B cell (primary cell): ENCODE measurements at regions not wholly inside any gene's neighbourhood (a gene's known extent, or its start where the extent isn't known, plus 50 kb on each side); places are given as distances from the start of the nearest gene placed in this dataset.

Source experiments
- ATAC-seq: fragments of 200-7000 bp; cut with Tn5 transposase; one replicate; pipeline ENCODE4 v1.10.0; 2021; ENCODE audit warnings: low read depth, mild to moderate bottlenecking, moderate number of reproducible peaks, moderate library complexity
- CTCF ChIA-PET: fragments of 350-600 bp; sonication (Branson Sonifier 250); formaldehyde crosslinking; loops from one replicate; lab custom pipeline; 2021; ENCODE audit warnings: antibody characterized with exemption, inconsistent platforms; lab: Charles Lee
- POLR2A ChIA-PET: fragments of 350-600 bp; sonication (Branson Sonifier 250); formaldehyde crosslinking; loops from one replicate; lab custom pipeline; 2021; ENCODE audit warnings: antibody characterized with exemption; lab: Charles Lee
- DNase-seq: peaks from one replicate; pipeline ENCODE4 v3.0.0; 2013
- H2AFZ ChIP-seq: 2 replicates; pipeline ENCODE4 v1.6.1; 2012; ENCODE audit warnings: mild to moderate bottlenecking, low read depth, low read length; ENCODE audit not compliant: insufficient read depth, poor library complexity, severe bottlenecking
- H3K27ac ChIP-seq, 2 donors: 1 replicate in 1 of 2; 2 replicates in 1 of 2; pipeline ENCODE4 v1.5.1; 2012 to 2013; ENCODE audit warnings: low read length in 2 of 2, mild to moderate bottlenecking in 2 of 2, moderate library complexity in 1 of 2
- H3K27me3 ChIP-seq, 4 experiments: fragments of 200-600 bp in 1 of 4; sonication (generic) in 1 of 4; replicated peaks in 1 of 4; 1 replicate in 2 of 4; 2 replicates in 2 of 4; pipeline versions ENCODE4 v1.6.1 to v1.7.0; 2013 to 2016; ENCODE audit warnings: low read length in 3 of 4, mild to moderate bottlenecking in 2 of 4, mixed read lengths in 1 of 4, moderate library complexity in 1 of 4; ENCODE audit not compliant: insufficient read depth in 4 of 4, control insufficient read depth in 3 of 4; ENCODE audit errors: control extremely low read depth in 1 of 4
- H3K36me3 ChIP-seq, 2 experiments: replicated peaks in 1 of 2; 1 replicate in 1 of 2; 2 replicates in 1 of 2; pipeline versions ENCODE4 v1.6.1 to v1.7.1; 2013; ENCODE audit warnings: low read length in 1 of 2; ENCODE audit not compliant: insufficient read depth in 2 of 2, control insufficient read depth in 1 of 2; ENCODE audit errors: control extremely low read depth in 1 of 2, extremely low read depth in 1 of 2
- H3K4me1 ChIP-seq, 2 donors: fragments of 200-600 bp in 1 of 2; sonication (generic) in 1 of 2; 1 replicate in 1 of 2; 2 replicates in 1 of 2; pipeline versions ENCODE4 v1.5.1 to v1.6.1; 2013 to 2017; ENCODE audit warnings: low read length in 2 of 2; ENCODE audit not compliant: control insufficient read depth in 2 of 2, insufficient read depth in 2 of 2
- H3K4me2 ChIP-seq: replicated peaks from 2 replicates; pipeline ENCODE3; 2012; ENCODE audit warnings: mild to moderate bottlenecking, low read depth, low read length; ENCODE audit not compliant: poor library complexity, severe bottlenecking
- H3K4me3 ChIP-seq, 5 experiments: fragments of 200-600 bp in 1 of 5; sonication (generic) in 1 of 5; 1 replicate in 3 of 5; 2 replicates in 2 of 5; pipeline versions ENCODE4 v1.5.1 to v1.7.0; 2011 to 2016; ENCODE audit warnings: low read length in 4 of 5, mild to moderate bottlenecking in 4 of 5, low read depth in 2 of 5, control low read depth in 1 of 5, moderate library complexity in 1 of 5; ENCODE audit not compliant: insufficient read depth in 1 of 5; ENCODE audit errors: control extremely low read depth in 1 of 5, extremely low read depth in 1 of 5
- H3K79me2 ChIP-seq: fragments of 200-600 bp; sonication (generic); one replicate; pipeline ENCODE4 v1.6.0; 2016; ENCODE audit warnings: low read length; ENCODE audit not compliant: control insufficient read depth, insufficient read depth
- H3K9ac ChIP-seq: fragments of 200-600 bp; sonication (generic); 2 replicates; pipeline ENCODE4 v1.6.1; 2017; ENCODE audit warnings: mild to moderate bottlenecking, low read length, moderate library complexity
- H3K9me3 ChIP-seq, 3 donors: one replicate each; pipeline versions ENCODE4 v1.6.1 to v1.7.1; 2013; ENCODE audit warnings: low read length in 2 of 3; ENCODE audit not compliant: control insufficient read depth in 2 of 3, insufficient read depth in 1 of 3; ENCODE audit errors: control extremely low read depth in 1 of 3
- H4K20me1 ChIP-seq: 2 replicates; pipeline ENCODE4 v1.6.0; 2012; ENCODE audit warnings: mild to moderate bottlenecking, low read length; ENCODE audit not compliant: insufficient read depth, control insufficient read depth, poor library complexity, severe bottlenecking
- H3K27ac Mint-ChIP-seq: one replicate; pipeline ENCODE4 v1.8.0; 2021; ENCODE audit warnings: mixed read lengths
- H3K27me3 Mint-ChIP-seq: one replicate; pipeline ENCODE4 v1.8.0; 2021; ENCODE audit warnings: mixed read lengths
- H3K4me1 Mint-ChIP-seq: one replicate; pipeline ENCODE4 v1.8.0; 2021; ENCODE audit warnings: mixed read lengths
- H3K4me3 Mint-ChIP-seq: one replicate; pipeline ENCODE4 v1.8.0; 2021; ENCODE audit warnings: mixed read lengths
- H3K9me3 Mint-ChIP-seq: one replicate; pipeline ENCODE4 v1.8.0; 2022; ENCODE audit warnings: mixed read lengths; ENCODE audit not compliant: insufficient read depth
- EZH2 ChIP-seq: IDR thresholded peaks from 2 replicates; pipeline ENCODE4 v1.6.1; 2012; ENCODE audit warnings: borderline replicate concordance, low read depth, mild to moderate bottlenecking, moderate library complexity, low read length; ENCODE audit not compliant: insufficient read depth, poor library complexity, severe bottlenecking
- WGBS: methylation state at CpG from one replicate; pipeline ENCODE4 v1.1.5; 2013; ENCODE audit warnings: missing lambda C conversion rate; ENCODE audit not compliant: insufficient coverage; 5-methylcytosine and 5-hydroxymethylcytosine counted together
- intact Hi-C: fragments of 100-400 bp; cut with micrococcal nuclease; formaldehyde crosslinking; loops from one replicate; pipeline ENCODE4 v1.10.0; 2022
- TF ChIP-seq, protein P1 (sequence below): fragments of 200-600 bp; IDR thresholded peaks from one replicate; pipeline ENCODE4 v1.8.0; 2022; ENCODE audit warnings: antibody characterized with exemption, mild to moderate bottlenecking

- Mint-ChIP-seq H3K9me3 (peaks cover 4% of the 10 kb centered on the region), H3K27ac (no peak overlapping the region), H3K4me3 (no peak overlapping the region), H3K4me1 (no peaks in the 10 kb centered on the region), H3K27me3 (no peaks in the 10 kb centered on the region)
- POLR2A ChIA-PET, result no interaction called here
- CTCF ChIA-PET, result no interaction called here
- Histone ChIP-seq H3K9me3 (peaks cover 0 to 3% (median 0%) of the 10 kb centered on the region in 3 donors), H3K4me3 (no peak overlapping the region), H3K79me2 (no peaks in the 10 kb centered on the region), H2AFZ (no peak overlapping the region), H3K36me3 (no peaks in the 10 kb centered on the region), H3K27me3 (no peaks in the 10 kb centered on the region), H3K4me1 (no peaks in the 10 kb centered on the region), H3K4me2 (no peak overlapping the region), H3K9ac (no peak overlapping the region), H3K27ac (no peak overlapping the region), H4K20me1 (no peaks in the 10 kb centered on the region)
- ATAC-seq, result no peak
- intact Hi-C loops, result no loop called here
- no peak for TF ChIP-seq EZH2
- TF ChIP-seq, protein P1, sequence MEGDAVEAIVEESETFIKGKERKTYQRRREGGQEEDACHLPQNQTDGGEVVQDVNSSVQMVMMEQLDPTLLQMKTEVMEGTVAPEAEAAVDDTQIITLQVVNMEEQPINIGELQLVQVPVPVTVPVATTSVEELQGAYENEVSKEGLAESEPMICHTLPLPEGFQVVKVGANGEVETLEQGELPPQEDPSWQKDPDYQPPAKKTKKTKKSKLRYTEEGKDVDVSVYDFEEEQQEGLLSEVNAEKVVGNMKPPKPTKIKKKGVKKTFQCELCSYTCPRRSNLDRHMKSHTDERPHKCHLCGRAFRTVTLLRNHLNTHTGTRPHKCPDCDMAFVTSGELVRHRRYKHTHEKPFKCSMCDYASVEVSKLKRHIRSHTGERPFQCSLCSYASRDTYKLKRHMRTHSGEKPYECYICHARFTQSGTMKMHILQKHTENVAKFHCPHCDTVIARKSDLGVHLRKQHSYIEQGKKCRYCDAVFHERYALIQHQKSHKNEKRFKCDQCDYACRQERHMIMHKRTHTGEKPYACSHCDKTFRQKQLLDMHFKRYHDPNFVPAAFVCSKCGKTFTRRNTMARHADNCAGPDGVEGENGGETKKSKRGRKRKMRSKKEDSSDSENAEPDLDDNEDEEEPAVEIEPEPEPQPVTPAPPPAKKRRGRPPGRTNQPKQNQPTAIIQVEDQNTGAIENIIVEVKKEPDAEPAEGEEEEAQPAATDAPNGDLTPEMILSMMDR, result no peak
- DNase-seq, result no peak
- WGBS, result no CpG with 5 or more reads among the region's 1 CpG
Observed at GRCh38 chr4:65923616-65924015, 253.3 kb upstream of the EPHA5 start.

DNA sequence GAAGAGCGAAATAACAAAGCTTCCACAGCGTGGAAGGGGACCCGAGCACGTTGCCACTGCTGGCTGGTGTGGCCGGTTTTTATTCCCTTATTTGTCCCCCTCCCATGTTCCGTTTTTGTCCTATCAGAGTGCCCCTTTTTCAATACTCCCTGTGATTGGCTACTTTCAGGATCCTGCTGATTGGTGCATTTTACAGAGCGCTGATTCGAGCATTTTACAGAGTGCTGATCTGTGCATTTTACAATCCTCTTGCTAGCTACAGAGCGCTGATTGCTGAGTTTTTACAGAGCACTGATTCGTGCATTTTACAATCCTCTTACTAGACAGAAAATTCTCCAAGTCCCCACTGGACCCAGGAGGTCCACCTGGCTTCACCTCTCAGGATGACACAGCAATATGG, 250.9 kb upstream of the EPHA5 start:
- ChIA-PET CTCF (no interaction called here), POLR2A (no interaction called here)
- Histone ChIP-seq H2AFZ (no peak overlapping the region), H3K79me2 (no peaks in the 10 kb centered on the region), H3K36me3 (no peaks in the 10 kb centered on the region), H3K27me3 (no peaks in the 10 kb centered on the region), H3K4me2 (no peak overlapping the region), H4K20me1 (no peaks in the 10 kb centered on the region), H3K9ac (no peak overlapping the region), H3K4me3 (no peak overlapping the region), H3K9me3 (peaks cover 0 to 3% (median 1%) of the 10 kb centered on the region in 3 donors), H3K4me1 (no peaks in the 10 kb centered on the region), H3K27ac (no peak overlapping the region)
- TF ChIP-seq, protein P1, result no peak
- WGBS, result 91% methylated on average over 10 of the region's 10 CpGs
- Mint-ChIP-seq H3K9me3 (no peaks in the 10 kb centered on the region), H3K27ac (no peak overlapping the region), H3K4me3 (no peak overlapping the region), H3K4me1 (no peaks in the 10 kb centered on the region), H3K27me3 (no peaks in the 10 kb centered on the region)
- no peak for DNase-seq
- intact Hi-C loops, result no loop called here
- ATAC-seq, result no peak
